Right lobe of liver (tissue), 4 donors: ENCODE measurements at regions not wholly inside any gene's neighbourhood (a gene's known extent, or its start where the extent isn't known, plus 50 kb on each side); places are given as distances from the start of the nearest gene placed in this dataset.

ENCODE experiments used
- POLR2A ChIP-seq: fragments of 450-650 bp; IDR thresholded peaks from one replicate; pipeline ENCODE4 v1.6.1; 2017; ENCODE audit warnings: antibody characterized with exemption, mild to moderate bottlenecking
- TF ChIP-seq, protein P1 (sequence below), 4 donors: fragments of 200-600 bp in 3 of 4; fragments of 450-650 bp in 1 of 4; IDR thresholded peaks; one replicate each; pipeline versions ENCODE4 v1.5.1 to v1.8.0; 2016 to 2022; ENCODE audit warnings: antibody characterized with exemption in 4 of 4, mild to moderate bottlenecking in 2 of 4
- donor health status: DM: no; HTN: no; CAD: no.
- donor health status: DM: no; HTN: no; CAD: no.
- donor health status: DM: no; HTN: yes; CAD: no.

DNA sequence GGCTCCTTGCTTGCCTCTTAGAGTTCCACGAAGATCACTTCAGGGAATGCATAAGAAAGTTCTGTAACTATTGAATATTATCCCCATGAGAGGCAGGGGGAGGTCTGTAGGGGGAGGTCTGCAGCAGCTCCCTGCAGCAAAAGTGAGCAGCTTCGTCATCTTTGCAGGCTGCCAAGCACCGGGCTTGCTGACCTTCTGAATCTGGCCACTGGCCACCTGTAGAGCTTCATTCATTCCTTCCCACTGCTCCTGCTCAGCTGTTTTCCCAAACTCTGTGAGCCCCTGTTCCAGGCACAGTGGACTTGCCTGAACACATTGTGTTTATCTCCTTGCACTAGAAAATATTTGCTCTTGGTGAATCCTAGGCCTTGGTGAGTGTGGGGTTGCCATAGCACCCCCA lies 443.3 kb downstream of the HAPSTR1 start:
- TF ChIP-seq, protein P1, sequence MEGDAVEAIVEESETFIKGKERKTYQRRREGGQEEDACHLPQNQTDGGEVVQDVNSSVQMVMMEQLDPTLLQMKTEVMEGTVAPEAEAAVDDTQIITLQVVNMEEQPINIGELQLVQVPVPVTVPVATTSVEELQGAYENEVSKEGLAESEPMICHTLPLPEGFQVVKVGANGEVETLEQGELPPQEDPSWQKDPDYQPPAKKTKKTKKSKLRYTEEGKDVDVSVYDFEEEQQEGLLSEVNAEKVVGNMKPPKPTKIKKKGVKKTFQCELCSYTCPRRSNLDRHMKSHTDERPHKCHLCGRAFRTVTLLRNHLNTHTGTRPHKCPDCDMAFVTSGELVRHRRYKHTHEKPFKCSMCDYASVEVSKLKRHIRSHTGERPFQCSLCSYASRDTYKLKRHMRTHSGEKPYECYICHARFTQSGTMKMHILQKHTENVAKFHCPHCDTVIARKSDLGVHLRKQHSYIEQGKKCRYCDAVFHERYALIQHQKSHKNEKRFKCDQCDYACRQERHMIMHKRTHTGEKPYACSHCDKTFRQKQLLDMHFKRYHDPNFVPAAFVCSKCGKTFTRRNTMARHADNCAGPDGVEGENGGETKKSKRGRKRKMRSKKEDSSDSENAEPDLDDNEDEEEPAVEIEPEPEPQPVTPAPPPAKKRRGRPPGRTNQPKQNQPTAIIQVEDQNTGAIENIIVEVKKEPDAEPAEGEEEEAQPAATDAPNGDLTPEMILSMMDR (IDR thresholded peaks at IDR 0.05): no peak
- TF ChIP-seq POLR2A: no peak
